Activated CD4-positive, alpha-beta T cell treated with anti-CD3 and anti-CD28 coated beads for 4 hours (primary cell): ENCODE measurements at regions not wholly inside any gene's neighbourhood (a gene's known extent, or its start where the extent isn't known, plus 50 kb on each side); places are given as distances from the start of the nearest gene placed in this dataset.
"Not testable (repeated sequence)": the region's sequence is repeated elsewhere in the genome, so short reads cannot be mapped to it uniquely, and the experiment has no call there.

Experiments
- DNase-seq, 2 donors: peaks; one replicate each; pipeline ENCODE4 v3.0.0-alpha.2; 2020

DNA sequence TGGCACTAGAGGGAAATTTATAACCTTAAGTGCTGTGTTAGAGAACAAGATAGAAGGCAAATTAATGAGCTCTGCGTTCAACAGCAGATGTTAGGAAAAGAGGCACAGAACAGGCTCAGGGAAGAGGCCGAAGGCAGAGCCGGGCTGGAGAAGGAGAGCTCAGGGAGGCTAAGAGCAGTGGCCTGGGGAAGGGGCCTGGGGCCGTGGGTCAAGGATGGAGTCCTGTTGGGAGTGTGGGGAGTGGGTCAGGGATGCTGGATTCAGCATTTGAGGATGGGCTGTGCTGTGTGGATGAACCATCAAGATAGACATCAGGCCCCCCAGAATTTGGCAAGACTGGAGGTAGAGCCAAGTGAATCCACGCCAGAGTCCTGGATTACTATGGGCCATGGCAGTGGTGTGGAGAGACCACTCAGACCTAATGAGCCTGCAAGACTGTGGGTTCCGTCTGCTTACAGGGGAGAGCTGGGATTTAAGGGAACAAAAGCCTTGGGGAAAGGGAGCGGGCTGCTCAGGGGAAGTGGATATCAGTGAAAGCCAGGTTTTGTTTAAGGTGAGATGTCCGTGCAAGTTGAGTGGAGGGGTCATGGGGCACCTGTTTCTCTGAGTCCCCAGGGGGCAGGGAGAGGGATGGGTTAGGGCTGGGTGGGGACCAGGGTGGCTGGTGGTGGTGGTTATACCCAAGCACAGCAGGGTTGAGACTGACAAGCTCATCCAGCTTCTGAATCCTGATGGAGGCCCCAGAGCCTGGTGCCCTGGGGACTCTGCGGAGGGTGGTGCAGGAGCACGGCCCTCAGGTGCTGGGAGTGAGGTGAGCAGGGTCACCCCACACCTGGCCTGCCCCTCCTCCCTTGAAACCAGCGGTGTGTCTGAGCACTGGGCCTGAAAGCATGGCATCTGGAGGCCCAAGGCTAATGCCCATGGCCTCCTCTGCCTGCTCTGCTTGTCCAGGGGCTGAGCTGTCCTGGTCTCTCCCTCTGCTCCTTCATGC lies 101.7 kb downstream of the BMS1 start:
- DNase-seq: no peak

DNA sequence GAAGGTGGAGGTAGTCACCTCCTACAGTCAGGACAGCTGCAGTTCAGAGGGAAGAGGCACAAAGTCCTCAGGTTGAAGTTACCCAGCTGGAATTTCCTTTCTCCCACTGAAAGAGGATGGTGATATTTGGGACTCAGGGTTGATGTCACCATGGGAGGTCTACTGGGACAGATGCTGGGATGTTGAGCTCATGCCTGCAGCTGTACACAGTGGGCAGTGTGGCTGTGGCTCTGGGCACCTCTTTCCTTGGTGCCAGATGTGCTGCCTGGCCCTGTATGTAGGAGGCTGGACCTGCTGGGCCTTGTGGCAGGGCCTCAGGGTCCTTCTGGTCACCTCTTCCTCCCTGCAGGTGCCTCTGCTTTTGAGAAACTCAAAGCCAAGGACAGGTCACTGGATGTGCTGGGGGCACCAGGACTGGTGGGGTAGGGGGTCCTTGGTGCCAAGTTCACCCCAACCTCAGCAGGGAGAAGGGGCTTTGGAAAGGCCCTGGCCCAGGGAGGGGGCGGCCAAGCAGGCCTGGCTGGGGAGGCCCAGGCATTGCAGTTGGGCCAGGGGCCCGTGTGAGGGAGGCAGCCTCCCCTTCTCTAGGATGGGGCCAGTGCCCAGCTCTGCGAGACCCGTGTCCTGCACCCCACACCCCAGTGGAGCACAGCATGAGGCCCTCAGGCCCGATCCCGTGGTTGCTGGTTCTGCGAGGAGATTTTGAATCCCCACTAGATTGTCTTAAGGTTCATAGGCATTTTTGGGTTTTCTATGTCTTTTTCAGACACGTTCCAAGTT lies 103.1 kb downstream of the BMS1 start:
- no peak for DNase-seq

DNA sequence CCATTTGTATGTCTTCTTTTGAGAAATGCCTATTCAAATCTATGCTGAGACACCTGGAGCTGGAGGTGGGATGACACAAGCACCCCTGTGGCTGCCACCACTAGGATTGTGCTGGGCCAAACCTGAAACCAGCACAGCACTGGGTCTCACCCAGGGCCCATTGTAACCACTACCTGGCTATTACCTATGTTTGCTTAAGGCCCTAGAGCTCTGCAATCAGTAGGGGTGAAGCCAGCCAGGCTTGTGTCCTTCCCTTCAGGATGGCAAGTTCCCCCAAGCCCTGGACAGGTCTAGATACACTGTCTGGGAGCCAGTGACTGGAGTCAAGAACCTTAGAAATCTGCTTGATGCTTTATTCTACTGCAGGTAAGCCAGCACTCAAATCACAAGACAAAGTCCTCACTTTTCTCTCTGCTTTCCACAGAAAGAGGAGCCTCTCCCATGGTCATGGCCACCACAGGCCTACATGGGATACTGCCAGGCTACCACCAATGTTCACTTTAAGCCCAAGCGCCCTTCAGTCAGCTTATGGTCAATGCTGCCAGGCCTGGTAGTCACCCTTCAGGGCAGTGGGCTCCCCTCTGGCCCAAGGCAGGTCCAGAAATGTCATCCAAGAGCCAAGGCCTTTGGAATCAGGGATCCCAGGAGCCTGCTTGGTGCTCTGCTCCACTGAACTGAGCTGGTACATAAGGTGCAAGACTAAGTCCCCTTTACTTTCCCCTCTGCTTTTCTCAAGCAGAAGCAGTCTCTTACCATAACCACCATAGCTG lies 105.3 kb downstream of the BMS1 start:
- no peak for DNase-seq

DNA sequence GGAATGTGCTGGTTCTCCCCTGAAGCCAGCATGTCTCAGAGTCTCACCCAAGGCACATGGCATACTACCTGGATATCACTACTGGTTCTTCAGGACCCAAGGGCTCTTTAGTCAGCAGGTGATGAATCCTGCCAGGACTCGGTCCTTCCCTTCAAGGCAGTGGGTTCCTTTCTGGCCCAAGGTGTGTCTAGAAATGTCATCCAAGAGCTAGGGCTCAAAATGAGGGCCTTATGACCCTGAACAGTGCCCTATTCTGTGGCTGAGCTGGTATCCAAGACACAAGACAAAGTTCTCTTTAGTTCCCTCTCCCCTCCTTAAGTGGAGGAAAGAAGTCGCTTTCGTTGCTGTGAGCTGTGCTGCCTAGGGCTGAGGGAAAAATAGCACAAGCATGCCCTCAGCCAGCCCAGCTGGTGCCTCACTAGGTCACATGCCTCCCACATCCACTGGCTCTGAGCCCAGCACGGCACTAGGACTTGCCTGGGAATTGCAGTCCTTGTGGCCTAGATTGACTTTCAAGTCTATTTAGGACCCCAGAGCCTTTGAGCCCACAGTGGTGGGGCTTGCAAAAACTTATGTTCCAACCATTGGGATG lies 106.0 kb downstream of the BMS1 start:
- no peak for DNase-seq

DNA sequence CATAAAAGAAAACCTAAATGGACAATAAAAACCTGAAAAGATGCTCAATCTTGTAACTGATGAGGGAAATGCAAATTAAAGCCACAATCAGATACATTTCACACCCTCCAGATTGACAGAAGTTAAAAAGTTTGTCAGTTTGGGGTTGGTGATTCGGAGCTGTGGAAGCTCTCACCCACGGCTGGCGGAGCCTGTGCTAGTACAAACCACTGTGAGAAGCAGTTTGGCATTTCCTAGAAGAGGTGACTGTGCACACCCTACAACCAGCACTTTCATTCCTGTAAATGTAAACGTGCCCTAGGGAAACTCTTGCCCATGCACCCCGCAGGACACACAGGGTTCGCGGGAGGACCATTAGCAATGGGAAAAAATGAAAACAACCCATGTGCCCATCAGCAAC lies 114.1 kb downstream of the BMS1 start:
- no peak for DNase-seq

DNA sequence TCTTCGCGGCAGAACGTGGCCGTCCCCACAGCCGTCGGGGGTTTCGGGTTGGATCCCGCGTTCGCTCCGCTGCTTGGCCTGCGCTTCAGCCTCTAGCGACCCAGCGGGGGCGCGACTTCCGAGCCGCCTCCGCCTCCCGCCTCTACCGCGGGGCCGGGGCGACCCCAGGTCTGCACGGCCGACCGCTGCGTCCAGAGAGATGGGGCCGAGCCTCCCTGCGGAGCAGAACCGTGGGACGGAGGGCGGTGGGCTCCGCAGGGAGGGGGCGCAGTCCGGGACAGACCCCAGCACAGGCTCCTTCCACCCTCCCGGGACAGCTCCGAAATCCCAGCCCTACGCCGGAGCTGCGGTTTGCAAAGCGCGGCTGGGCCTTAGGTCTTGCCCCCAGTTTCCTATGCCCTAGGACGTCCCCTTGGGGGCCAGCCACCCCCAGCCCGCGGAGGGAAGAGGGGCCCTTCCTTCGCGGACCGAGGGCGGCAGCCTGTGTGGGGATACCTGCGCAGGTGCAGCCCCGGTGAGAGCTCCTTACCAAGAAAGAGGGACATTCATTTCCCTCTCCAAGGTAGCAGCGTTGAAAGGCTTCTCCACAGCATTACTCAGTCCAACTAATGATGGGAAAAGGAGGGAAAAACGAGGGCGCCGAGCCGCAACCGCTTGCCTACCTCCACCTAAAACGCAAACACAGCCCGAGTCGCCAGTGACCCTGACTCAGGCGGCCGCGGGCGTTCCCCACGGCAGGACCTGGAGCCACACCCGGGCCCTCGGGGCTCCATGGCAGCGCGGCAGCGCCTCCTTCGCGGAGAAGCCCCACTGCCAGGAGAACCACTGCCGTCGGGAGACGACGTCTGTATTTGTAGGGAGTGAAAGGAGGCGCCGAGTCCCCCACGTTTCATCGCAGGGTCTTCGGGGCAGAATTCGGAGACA lies 115.7 kb downstream of the BMS1 start:
- DNase-seq: no peak

DNA sequence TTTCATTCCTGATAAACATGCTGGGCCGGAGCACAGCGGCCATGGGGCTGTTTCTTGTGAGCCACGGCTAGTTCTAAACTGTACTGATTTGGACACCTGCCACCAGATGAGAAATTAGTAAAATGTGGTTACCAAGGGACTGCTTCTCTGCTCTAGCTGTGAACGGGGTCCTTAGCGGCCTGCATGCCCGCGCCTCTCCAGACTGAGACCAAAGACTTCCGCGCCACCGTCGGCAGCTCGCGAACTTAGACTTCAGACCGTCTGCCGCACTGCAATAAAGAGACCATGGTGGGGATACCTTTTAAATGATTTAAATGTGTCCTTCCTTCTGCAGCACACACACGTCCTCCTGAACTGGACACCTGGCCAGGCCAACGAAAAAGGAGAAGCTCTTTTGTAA lies 116.4 kb downstream of the BMS1 start:
- DNase-seq: no peak

DNA sequence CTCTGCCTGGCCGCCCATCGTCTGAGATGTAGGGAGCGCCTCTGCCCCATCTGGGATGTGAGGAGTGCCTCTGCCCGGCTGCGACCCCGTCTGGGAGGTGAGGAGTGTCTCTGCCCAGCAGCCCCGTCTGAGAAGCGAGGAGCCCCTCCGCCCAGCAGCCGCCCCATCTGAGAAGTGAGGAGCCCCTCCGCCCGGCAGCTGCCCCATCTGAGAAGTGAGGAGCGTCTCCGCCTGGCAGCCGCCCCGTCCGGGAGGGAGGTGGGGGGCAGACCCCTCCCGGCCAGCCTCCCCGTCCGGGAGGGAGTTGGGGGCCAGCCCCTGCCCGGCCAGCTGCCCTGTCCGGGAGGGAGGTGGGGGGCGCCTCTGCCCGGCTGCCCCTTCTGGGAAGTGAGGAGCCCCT lies 117.8 kb downstream of the BMS1 start:
- not testable (repeated sequence) for DNase-seq

DNA sequence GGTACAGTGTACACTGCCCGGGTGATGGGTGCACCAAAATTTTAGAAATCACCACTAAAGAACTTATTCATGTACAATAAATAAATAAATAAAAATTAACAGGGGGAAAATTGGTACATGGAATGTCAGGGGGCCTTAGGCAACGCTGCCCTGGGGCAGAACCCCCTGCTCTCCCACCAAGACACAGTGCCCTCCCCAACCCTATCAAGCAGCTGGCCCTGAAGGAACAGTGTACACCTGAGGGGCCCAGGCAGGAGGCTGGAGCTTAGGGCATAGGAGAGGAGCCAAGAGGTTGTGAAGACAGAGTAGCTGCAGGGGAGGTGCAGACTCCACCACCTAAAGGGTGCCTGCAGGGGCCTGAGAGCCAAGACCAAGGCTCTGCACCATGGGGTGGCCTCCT lies 128.8 kb downstream of the BMS1 start:
- no peak for DNase-seq

DNA sequence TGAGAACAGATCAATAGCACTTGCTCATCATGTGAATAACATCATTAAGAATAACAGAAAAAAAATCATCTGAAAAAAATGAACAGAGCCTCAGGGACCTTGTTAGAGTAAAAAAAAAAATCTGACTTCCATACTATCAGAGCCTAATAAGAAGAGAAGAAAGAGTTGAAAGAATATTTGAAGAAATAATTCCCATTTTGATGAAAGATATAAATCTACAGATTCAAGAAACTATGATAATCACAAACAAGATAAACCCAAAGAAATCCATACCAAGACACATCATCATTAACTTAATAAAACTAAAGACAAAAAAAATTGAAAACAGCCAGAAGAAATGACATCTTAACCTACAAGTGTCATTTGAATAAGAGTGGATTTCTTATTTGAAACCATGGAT lies 134.4 kb downstream of the BMS1 start:
- no peak for DNase-seq

DNA sequence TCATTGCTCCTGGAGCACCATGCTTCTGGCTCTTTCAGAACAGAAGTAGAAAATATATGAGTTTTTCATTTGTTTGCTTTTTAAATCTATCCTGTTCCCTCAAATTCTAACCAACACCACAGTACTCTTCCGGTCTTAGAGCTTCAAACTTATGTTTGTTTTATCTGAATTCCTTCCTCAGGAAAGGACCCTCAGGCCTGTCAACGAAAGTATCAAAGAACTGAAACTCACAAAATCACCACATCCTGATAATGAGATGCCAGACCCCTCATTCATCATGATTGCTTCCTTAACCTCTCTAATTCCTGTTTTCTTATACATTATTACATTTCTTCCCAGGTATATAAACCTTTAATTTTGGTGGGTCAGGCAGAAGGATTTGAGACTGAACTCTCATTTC lies 135.2 kb downstream of the BMS1 start:
- DNase-seq: no peak

DNA sequence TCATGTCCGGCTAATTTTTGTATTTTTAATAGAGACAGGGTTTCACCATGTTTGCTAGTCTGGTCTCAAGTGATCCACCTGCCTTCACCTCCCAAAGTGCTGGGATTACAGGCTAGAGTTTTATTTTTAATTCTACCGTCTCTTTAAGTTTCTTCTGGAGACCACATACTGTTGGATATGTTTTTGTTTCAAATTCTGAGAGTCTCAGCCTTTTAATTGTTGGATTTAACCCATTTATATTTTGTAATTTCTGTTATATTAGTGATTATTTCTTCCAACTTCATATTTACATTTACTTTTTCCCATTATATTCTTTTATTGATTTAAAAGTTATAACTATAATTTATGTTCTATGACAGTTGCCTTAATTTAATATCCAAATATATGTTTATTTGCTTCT lies 139.4 kb downstream of the BMS1 start:
- no peak for DNase-seq

DNA sequence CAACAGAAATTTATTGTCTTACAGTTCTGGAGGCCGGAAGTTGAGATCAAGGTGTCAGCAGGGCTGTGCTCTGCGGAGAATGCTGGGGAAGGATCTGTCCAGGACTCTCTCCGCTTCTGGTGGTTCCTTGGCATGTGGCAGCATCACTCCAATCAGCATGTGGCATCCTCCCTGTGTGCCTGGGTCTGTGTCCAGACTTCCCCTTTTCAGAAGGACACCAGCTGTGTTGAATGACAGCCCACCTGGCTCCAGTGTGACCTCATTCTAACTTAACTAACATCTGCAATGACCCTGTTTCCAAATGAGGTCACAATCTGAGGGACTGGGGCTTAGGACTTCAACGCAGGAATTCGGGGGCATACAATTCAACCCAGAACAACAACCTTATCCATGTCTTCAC lies 141.9 kb downstream of the BMS1 start:
- no peak for DNase-seq

DNA sequence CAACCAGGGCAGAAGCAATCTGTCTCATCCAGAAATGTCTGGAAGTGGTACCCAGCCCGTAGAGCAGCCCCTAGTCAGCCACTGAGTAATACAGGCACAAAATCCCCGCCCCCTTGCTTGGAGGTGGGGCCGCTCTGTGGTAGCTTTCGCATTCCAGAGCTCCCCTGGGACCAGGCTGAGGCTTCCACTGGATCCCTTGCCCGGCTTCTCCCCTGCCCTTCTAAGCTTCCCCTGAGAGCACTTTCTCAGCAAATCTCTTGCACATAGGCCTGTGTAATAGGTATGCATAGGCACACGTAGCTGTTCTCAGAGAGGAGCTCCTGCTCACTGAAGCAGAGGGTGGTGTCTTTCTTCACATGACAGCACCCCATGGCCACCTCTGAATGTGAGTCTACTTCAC lies 144.2 kb downstream of the BMS1 start:
- DNase-seq: no peak

DNA sequence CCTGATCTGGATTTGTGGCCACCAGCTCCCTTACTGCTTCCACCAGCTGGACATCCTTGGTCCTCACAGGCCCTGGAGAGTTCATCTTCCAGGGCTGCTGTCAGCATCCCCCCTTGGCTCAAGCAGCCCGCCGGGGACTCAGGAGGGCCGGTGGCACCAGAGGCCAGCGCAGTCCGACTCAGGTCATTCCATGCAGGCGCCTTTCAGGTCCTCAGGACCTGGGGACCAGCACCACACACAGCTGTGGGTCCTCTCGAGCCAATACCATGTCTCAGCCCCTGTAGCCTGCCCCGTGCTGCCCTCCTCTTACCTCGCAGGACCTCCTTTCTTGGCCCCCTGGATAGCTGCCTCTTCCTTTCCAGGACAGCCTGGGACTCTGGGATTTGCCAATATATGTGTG lies 145.5 kb downstream of the BMS1 start:
- no peak for DNase-seq

DNA sequence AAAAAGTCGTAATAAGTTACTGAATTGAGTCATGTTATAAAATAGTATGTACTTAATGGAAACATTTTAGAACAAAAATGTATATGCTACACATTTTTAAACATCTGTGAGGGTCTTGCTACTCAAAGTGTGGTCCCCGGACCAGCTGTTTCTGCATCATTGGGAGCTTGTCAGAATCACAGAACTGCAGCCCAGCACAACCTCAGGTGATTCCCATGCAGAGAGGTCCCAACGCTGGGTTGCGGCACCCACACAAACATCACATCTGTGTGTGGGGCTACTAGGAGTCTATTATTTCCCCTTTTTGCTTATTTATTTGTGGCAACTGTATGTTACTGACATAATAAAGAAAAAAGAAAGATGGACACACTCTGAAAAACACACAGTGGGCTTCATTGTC lies 146.6 kb downstream of the BMS1 start:
- no peak for DNase-seq

DNA sequence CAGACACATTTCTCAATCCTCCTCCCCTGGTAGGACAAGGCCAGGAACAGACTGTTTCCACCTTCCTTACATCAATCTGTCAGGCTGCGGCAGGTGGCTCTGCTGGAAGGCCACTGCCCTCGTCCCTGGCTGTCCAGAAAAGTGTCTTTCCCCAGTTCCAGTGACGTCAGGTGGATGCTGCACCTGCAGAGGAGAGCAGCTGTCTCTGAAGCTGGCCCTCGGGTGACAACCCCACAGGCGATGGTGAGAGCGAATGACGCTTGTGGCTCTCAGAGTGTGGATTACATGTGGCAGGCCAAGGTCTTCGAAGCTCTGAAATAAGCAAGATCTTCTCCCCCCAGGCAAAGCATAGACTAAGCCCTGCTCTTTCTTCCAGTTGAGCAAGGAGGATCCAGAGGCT lies 146.9 kb upstream of the RET start:
- no peak for DNase-seq

DNA sequence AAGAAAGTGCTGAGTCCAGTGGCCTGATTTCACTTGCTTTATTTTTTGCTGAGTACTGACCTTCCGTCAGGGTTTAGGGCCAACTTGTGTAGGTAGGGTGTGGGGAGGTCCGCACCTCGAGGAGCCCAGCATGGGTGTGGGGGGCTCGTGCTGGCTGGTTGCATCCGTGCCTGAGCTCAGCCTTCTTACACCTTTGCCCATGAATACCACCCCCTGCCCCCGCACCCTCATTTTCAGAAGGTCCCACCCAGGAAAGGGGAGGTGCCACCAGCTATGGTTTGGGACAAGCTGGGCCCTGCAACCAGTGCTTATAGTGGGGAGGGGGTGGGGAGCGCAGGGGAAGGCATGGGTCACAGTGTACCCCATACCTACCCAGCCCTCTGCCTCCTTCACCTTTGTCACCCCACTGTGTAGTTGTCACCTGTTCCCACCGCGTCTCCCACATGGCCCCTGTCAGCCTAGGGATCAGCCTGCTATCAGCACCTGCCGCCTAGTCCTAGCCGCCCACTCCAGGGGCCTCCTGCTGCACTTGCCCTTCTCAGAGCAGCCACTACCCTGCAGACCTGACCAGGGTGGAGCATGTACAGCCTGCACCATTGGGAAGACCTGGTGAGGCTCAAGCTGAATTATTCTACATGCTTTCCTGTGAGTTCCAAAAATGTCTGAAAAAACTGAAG lies 146.2 kb upstream of the RET start:
- DNase-seq: no peak

DNA sequence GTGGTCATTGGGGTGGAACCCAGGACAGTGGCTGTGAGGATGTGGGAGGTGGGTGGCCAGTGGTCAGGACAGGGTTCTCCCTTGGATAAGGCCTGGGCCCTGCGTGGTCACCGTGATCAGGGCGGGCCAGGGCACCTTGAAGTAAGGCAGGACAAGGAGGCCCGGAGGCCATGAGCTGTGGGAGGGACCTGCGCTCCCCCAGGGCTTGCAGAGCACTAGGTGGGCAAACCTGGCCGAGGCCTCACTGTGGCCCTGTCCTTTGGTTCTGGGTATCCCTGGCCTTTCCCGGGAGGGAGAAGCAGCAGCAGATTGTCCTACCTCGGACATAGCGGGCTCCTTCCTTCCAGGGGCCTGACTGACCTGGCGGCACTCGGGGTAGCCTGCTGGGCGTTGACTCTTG lies 144.8 kb upstream of the RET start:
- DNase-seq: no peak

DNA sequence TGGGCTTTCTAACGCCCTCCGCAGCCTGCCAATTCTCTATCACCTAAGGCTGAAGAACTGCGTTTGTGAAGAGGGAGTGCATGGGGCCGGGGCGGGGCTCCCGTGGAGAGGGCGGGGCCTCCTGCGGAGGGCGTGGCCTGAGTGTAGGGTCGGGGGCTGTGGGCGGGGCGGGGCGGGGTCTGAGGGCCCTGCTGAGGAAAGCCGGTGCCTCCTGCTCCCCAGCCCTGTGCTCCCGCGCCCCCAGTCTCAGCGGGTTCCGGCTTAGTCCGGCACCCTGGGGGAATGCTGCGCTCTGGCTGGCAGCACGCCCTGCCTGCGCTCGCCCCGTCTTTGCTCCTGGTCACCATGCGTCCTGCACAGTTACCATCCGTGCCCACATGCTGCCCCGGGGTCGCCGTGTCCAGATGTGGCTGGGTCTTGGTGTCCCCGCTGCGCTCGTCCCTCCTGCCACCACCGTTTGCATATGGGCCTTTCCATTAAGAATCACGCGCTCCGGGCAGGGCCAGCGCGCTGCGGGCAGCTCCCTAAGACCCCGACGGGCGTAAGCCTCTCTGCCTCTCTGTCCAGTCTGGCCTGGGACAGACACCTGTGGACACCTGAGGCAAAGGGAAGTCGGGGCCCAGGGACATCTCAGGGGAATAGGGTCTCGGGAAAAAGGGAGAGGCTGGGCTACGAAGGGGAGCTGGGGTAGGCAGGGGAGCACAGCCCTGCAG lies 144.0 kb upstream of the RET start:
- peak; percentile 30 to 66 for DNase-seq
